Ishikawa (cell line): ENCODE measurements at regions not wholly inside any gene's neighbourhood (a gene's known extent, or its start where the extent isn't known, plus 50 kb on each side); places are given as distances from the start of the nearest gene placed in this dataset.

Source experiments
- CEBPB ChIP-seq: IDR thresholded peaks from 2 replicates; pipeline ENCODE4 v1.6.1; 2012
- CREB1 ChIP-seq: IDR thresholded peaks from 2 replicates; pipeline ENCODE4 v1.6.1; 2012; ENCODE audit warnings: low read depth
- EGR1 ChIP-seq: IDR thresholded peaks from 2 replicates; pipeline ENCODE4 v1.6.1; 2012
- EP300 ChIP-seq: IDR thresholded peaks from 2 replicates; pipeline ENCODE4 v1.6.1; 2012; ENCODE audit warnings: borderline replicate concordance
- NFIC ChIP-seq: IDR thresholded peaks from 2 replicates; pipeline ENCODE4 v1.6.1; 2012
- RAD21 ChIP-seq: IDR thresholded peaks from 2 replicates; pipeline ENCODE4 v1.6.1; 2012; ENCODE audit warnings: low read depth
- TAF1 ChIP-seq: IDR thresholded peaks from 2 replicates; pipeline ENCODE4 v1.6.1; 2012; ENCODE audit warnings: low read depth, mild to moderate bottlenecking
- TCF12 ChIP-seq: IDR thresholded peaks from 2 replicates; pipeline ENCODE4 v1.6.1; 2012; ENCODE audit warnings: low read depth
- TEAD4 ChIP-seq: IDR thresholded peaks from 2 replicates; pipeline ENCODE4 v1.6.1; 2012
- USF1 ChIP-seq: IDR thresholded peaks from 2 replicates; pipeline ENCODE4 v1.6.1; 2012
- YY1 ChIP-seq: IDR thresholded peaks from 2 replicates; pipeline ENCODE4 v1.6.1; 2012; ENCODE audit warnings: low read depth
- ZBTB7A ChIP-seq: IDR thresholded peaks from 2 replicates; pipeline ENCODE4 v1.6.1; 2012; ENCODE audit warnings: low read depth
- TF ChIP-seq, protein P1 (sequence below): IDR thresholded peaks from 2 replicates; pipeline ENCODE4 v1.6.1; 2012
- TF ChIP-seq, protein P2 (sequence below): IDR thresholded peaks from 2 replicates; pipeline ENCODE4 v1.6.1; 2012; ENCODE audit warnings: low read depth, mild to moderate bottlenecking

- no peak for TF ChIP-seq YY1
- no peak for TF ChIP-seq TAF1
- TF ChIP-seq, protein P1, sequence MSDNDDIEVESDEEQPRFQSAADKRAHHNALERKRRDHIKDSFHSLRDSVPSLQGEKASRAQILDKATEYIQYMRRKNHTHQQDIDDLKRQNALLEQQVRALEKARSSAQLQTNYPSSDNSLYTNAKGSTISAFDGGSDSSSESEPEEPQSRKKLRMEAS: no peak
- no peak for TF ChIP-seq EP300
- no peak for TF ChIP-seq CREB1
- TF ChIP-seq EGR1: no peak
- TF ChIP-seq ZBTB7A: no peak
- TF ChIP-seq, protein P2, sequence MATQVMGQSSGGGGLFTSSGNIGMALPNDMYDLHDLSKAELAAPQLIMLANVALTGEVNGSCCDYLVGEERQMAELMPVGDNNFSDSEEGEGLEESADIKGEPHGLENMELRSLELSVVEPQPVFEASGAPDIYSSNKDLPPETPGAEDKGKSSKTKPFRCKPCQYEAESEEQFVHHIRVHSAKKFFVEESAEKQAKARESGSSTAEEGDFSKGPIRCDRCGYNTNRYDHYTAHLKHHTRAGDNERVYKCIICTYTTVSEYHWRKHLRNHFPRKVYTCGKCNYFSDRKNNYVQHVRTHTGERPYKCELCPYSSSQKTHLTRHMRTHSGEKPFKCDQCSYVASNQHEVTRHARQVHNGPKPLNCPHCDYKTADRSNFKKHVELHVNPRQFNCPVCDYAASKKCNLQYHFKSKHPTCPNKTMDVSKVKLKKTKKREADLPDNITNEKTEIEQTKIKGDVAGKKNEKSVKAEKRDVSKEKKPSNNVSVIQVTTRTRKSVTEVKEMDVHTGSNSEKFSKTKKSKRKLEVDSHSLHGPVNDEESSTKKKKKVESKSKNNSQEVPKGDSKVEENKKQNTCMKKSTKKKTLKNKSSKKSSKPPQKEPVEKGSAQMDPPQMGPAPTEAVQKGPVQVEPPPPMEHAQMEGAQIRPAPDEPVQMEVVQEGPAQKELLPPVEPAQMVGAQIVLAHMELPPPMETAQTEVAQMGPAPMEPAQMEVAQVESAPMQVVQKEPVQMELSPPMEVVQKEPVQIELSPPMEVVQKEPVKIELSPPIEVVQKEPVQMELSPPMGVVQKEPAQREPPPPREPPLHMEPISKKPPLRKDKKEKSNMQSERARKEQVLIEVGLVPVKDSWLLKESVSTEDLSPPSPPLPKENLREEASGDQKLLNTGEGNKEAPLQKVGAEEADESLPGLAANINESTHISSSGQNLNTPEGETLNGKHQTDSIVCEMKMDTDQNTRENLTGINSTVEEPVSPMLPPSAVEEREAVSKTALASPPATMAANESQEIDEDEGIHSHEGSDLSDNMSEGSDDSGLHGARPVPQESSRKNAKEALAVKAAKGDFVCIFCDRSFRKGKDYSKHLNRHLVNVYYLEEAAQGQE: no peak
- no peak for TF ChIP-seq RAD21
- no peak for TF ChIP-seq CEBPB
- TF ChIP-seq TCF12: no peak
- TF ChIP-seq NFIC: no peak
- TF ChIP-seq USF1: no peak
- no peak for TF ChIP-seq TEAD4
Observed at GRCh38 chr22:48635816-48636215, 1191.9 kb downstream of the BRD1 start.
